Mucosa of descending colon (tissue), 3 donors: ENCODE measurements at regions not wholly inside any gene's neighbourhood (a gene's known extent, or its start where the extent isn't known, plus 50 kb on each side); places are given as distances from the start of the nearest gene placed in this dataset.

Experiments used
- ATAC-seq: fragments of 200-7000 bp; cut with Tn5 transposase; one replicate; pipeline ENCODE4 v1.9.1; 2020; ENCODE audit warnings: mild to moderate bottlenecking, moderate library complexity
- DNase-seq, 3 donors: peaks; one replicate each; pipeline ENCODE4 v3.0.0-alpha.2; 2020
- H3K36me3 ChIP-seq: fragments of 200-600 bp; one replicate; pipeline ENCODE4 v1.8.0; 2021; ENCODE audit warnings: low read depth, mild to moderate bottlenecking
- H3K4me1 ChIP-seq: fragments of 200-600 bp; one replicate; pipeline ENCODE4 v1.8.0; 2021; ENCODE audit warnings: low read depth, mild to moderate bottlenecking
- H3K4me3 ChIP-seq: fragments of 200-600 bp; one replicate; pipeline ENCODE4 v1.8.0; 2021; ENCODE audit warnings: mild to moderate bottlenecking
- H3K9me3 ChIP-seq: fragments of 200-600 bp; one replicate; pipeline ENCODE4 v1.8.0; 2021; ENCODE audit warnings: mild to moderate bottlenecking
- intact Hi-C, 2 donors: fragments of 100-400 bp; cut with DNase I in 1 of 2; cut with micrococcal nuclease in 1 of 2; formaldehyde crosslinking; loops; one replicate each; pipeline versions ENCODE4 v1.11.0 to v1.11.1; 2022; cut with DNase I, micrococcal nuclease
- TF ChIP-seq, protein P1 (sequence below): fragments of 200-600 bp; IDR thresholded peaks from one replicate; pipeline ENCODE4 v1.8.0; 2022; ENCODE audit warnings: antibody characterized with exemption, mild to moderate bottlenecking
- donor health status: DM: no; HTN: no; CAD: no; lungs with moderate emphysema.
- donor health status: DM: no; HTN: no; CAD: no.
- donor health status: DM: no; HTN: yes; CAD: no.

DNA sequence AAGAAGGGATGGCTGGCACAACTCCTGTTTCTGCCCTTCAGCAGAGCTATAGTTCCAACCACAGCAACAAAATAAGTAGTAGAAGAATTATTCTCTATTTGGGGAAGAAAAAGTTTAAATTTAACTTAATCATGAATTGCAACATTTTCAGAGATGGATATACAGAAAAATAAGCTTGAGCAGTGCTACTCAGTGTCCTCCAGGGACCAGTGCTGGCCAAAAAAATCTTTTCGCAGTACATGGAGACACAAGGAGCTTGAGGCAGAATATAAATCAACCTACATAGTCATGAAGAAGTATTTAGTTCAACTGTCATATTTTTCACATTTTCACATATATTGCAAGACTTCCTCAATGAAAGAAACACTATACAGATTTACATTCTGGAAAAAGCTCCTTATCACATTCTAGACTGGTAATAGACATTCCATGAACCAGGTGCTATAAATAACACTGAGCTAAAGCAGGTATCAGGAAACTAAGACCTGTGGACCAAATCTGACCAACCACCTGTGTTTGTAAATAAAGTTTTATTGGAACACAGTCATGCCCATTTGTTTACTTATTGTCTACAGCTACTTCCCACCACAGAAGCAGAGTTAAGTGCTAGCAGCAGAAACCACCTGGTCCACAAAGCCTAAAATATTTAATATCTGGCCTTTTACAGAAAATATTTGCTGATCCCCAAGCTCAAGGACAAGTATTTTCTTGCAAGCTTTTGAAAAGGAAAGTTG lies 101.9 kb downstream of the RGS21 start:
- H3K9me3 ChIP-seq: no peaks in the 10 kb centered on the region
- DNase-seq (no peak), ATAC-seq (no peak)
- no peaks in the 10 kb centered on the region for H3K36me3 ChIP-seq
- intact Hi-C loops: no loop called here
- TF ChIP-seq, protein P1, sequence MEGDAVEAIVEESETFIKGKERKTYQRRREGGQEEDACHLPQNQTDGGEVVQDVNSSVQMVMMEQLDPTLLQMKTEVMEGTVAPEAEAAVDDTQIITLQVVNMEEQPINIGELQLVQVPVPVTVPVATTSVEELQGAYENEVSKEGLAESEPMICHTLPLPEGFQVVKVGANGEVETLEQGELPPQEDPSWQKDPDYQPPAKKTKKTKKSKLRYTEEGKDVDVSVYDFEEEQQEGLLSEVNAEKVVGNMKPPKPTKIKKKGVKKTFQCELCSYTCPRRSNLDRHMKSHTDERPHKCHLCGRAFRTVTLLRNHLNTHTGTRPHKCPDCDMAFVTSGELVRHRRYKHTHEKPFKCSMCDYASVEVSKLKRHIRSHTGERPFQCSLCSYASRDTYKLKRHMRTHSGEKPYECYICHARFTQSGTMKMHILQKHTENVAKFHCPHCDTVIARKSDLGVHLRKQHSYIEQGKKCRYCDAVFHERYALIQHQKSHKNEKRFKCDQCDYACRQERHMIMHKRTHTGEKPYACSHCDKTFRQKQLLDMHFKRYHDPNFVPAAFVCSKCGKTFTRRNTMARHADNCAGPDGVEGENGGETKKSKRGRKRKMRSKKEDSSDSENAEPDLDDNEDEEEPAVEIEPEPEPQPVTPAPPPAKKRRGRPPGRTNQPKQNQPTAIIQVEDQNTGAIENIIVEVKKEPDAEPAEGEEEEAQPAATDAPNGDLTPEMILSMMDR: no peak
- no peak overlapping the region for H3K4me3 ChIP-seq
- H3K4me1 ChIP-seq: no peaks in the 10 kb centered on the region

GRCh38 chr1:192430644-192431043 lies 113.9 kb downstream of the RGS21 start:
- Histone ChIP-seq H3K9me3 (peaks cover 12% of the 10 kb centered on the region), H3K4me1 (no peaks in the 10 kb centered on the region), H3K4me3 (no peak overlapping the region), H3K36me3 (no peaks in the 10 kb centered on the region)
- intact Hi-C loops: no loop called here
- no peak for ATAC-seq
- no peak for DNase-seq
- TF ChIP-seq, protein P1: no peak

GRCh38 chr1:192435704-192436103 lies 118.9 kb downstream of the RGS21 start:
- Histone ChIP-seq H3K9me3 (peaks cover 5% of the 10 kb centered on the region), H3K4me1 (no peaks in the 10 kb centered on the region), H3K4me3 (no peak overlapping the region), H3K36me3 (no peaks in the 10 kb centered on the region)
- no peak for ATAC-seq
- no peak for DNase-seq
- intact Hi-C loops: no loop called here
- TF ChIP-seq, protein P1: no peak

GRCh38 chr1:192436441-192437078 lies 119.8 kb downstream of the RGS21 start:
- Histone ChIP-seq H3K4me3 (no peak overlapping the region), H3K36me3 (no peaks in the 10 kb centered on the region), H3K4me1 (no peaks in the 10 kb centered on the region), H3K9me3 (no peaks in the 10 kb centered on the region)
- intact Hi-C loops: no loop called here
- TF ChIP-seq, protein P1: no peak
- ATAC-seq: no peak
- DNase-seq: no peak

GRCh38 chr1:192438737-192439136 lies 121.9 kb downstream of the RGS21 start:
- no peaks in the 10 kb centered on the region for H3K4me1 ChIP-seq
- no peaks in the 10 kb centered on the region for H3K9me3 ChIP-seq
- DNase-seq (no peak), ATAC-seq (no peak)
- TF ChIP-seq, protein P1: no peak
- no peaks in the 10 kb centered on the region for H3K36me3 ChIP-seq
- intact Hi-C loops: no loop called here
- no peak overlapping the region for H3K4me3 ChIP-seq
